GM19328 (cell line): ENCODE measurements at regions not wholly inside any gene's neighbourhood (a gene's known extent, or its start where the extent isn't known, plus 50 kb on each side); places are given as distances from the start of the nearest gene placed in this dataset.
"Not testable (repeated sequence)": the region's sequence is repeated elsewhere in the genome, so short reads cannot be mapped to it uniquely, and the experiment has no call there.

ENCODE experiments used
- ATAC-seq: cut with Tn5 transposase; IDR thresholded peaks from one replicate; pipeline ENCODE4 v1.9.1; 2021; ENCODE audit warnings: mild to moderate bottlenecking, moderate library complexity; ENCODE audit not compliant: unreplicated experiment

GRCh38 chr4:162498168-162498567 lies 334.4 kb upstream of the FSTL5 start:
- ATAC-seq = no peak

GRCh38 chr4:162497564-162498167 lies 333.9 kb upstream of the FSTL5 start:
- ATAC-seq = peak; percentile 71

GRCh38 chr4:162494935-162495334 lies 331.1 kb upstream of the FSTL5 start:
- no peak for ATAC-seq

- no peak for ATAC-seq
These were observed 321.7 kb upstream of the FSTL5 start for GRCh38 chr4:162485486-162485885.

- ATAC-seq = no peak
These were observed 311.4 kb upstream of the FSTL5 start for GRCh38 chr4:162475246-162475645.

GRCh38 chr4:162469977-162470376 lies 306.2 kb upstream of the FSTL5 start:
- no peak for ATAC-seq

GRCh38 chr4:162465356-162465755 lies 301.6 kb upstream of the FSTL5 start:
- not testable (repeated sequence) for ATAC-seq

- no peak for ATAC-seq
These were observed 298.2 kb upstream of the FSTL5 start for GRCh38 chr4:162461952-162462351.

- no peak for ATAC-seq
These were observed 294.3 kb upstream of the FSTL5 start for GRCh38 chr4:162458051-162458450.

- no peak for ATAC-seq
These were observed 293.5 kb upstream of the FSTL5 start for GRCh38 chr4:162457071-162457865.

GRCh38 chr4:162456106-162456505 lies 292.3 kb upstream of the FSTL5 start:
- ATAC-seq = no peak

- no peak for ATAC-seq
These were observed 286.8 kb upstream of the FSTL5 start for GRCh38 chr4:162450531-162451035.

- ATAC-seq = no peak
These were observed 279.7 kb upstream of the FSTL5 start for GRCh38 chr4:162443510-162443909.

GRCh38 chr4:162442128-162442527 lies 278.3 kb upstream of the FSTL5 start:
- ATAC-seq = no peak

GRCh38 chr4:162422312-162422711 lies 258.5 kb upstream of the FSTL5 start:
- ATAC-seq = no peak

- no peak for ATAC-seq
These were observed 247.1 kb upstream of the FSTL5 start for GRCh38 chr4:162410854-162411253.

- no peak for ATAC-seq
These were observed 245.2 kb upstream of the FSTL5 start for GRCh38 chr4:162409048-162409447.

- ATAC-seq = no peak
These were observed 244.5 kb upstream of the FSTL5 start for GRCh38 chr4:162408309-162408708.

GRCh38 chr4:162406637-162407365 lies 243.0 kb upstream of the FSTL5 start:
- ATAC-seq = no peak

GRCh38 chr4:162403932-162404331 lies 240.1 kb upstream of the FSTL5 start:
- no peak for ATAC-seq

GRCh38 chr4:162403419-162403818 lies 239.6 kb upstream of the FSTL5 start:
- ATAC-seq = no peak

- no peak for ATAC-seq
These were observed 237.2 kb upstream of the FSTL5 start for GRCh38 chr4:162401021-162401420.
